IPS DF 6.9 (cell line): ENCODE measurements at regions not wholly inside any gene's neighbourhood (a gene's known extent, or its start where the extent isn't known, plus 50 kb on each side); places are given as distances from the start of the nearest gene placed in this dataset.
"Not testable (repeated sequence)": the region's sequence is repeated elsewhere in the genome, so short reads cannot be mapped to it uniquely, and the experiment has no call there.

ENCODE experiments used
- DNase-seq: peaks from one replicate; pipeline ENCODE4 v3.0.0-alpha.2; 2013; ENCODE audit warnings: low read depth, low spot score
- H3K27ac ChIP-seq: one replicate; pipeline ENCODE4 v1.5.1; 2013; ENCODE audit warnings: low read length, control low read depth
- H3K27me3 ChIP-seq: 2 replicates; pipeline ENCODE4 v1.6.1; 2013; ENCODE audit warnings: mild to moderate bottlenecking, low read length; ENCODE audit not compliant: control insufficient read depth, insufficient read depth
- H3K36me3 ChIP-seq: 2 replicates; pipeline ENCODE4 v1.6.1; 2013; ENCODE audit warnings: low read length; ENCODE audit not compliant: control insufficient read depth, insufficient read depth
- H3K4me1 ChIP-seq: 2 replicates; pipeline ENCODE4 v1.6.1; 2013; ENCODE audit warnings: low read length; ENCODE audit not compliant: control insufficient read depth, insufficient read depth
- H3K4me3 ChIP-seq: 2 replicates; pipeline ENCODE4 v1.5.1; 2013; ENCODE audit warnings: mild to moderate bottlenecking, low read length
- H3K9me3 ChIP-seq: 2 replicates; pipeline ENCODE4 v1.6.1; 2013; ENCODE audit warnings: low read length, inconsistent platforms; ENCODE audit not compliant: control insufficient read depth, insufficient read depth
- WGBS: extraction: QIAGEN DNeasy Blood & Tissue Kit; methylation state at CpG from one replicate; pipeline ENCODE4 v1.1.7; 2013; ENCODE audit warnings: mixed read lengths, missing lambda C conversion rate; ENCODE audit not compliant: insufficient read length, insufficient coverage; 5-methylcytosine and 5-hydroxymethylcytosine counted together

DNA sequence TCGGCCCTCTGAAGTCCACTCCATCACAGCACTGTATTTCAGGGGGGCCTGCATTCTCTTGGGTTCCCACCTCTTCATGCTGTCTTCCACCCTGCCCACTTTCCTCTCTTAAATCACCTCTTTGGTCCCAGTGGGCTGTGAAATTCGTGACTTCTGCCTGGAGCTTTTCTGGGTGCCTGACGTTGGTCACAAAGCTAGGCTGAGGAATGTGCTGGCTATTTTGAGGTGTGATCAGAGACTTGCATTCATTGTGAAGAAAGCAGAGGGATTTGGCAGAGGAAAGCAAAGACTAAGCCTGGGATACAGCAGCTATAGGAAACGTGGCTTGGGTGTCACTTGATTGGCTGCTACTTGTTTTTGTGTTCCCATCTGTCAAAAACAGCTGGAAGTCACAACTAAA is 202.5 kb downstream of the SATB1 start:
- no CpG with 5 or more reads among the region's 4 CpGs for WGBS
- Histone ChIP-seq H3K9me3 (no peaks in the 10 kb centered on the region), H3K4me1 (no peaks in the 10 kb centered on the region), H3K27me3 (no peaks in the 10 kb centered on the region), H3K36me3 (no peaks in the 10 kb centered on the region), H3K27ac (no peak overlapping the region), H3K4me3 (no peak overlapping the region)
- no peak for DNase-seq

DNA sequence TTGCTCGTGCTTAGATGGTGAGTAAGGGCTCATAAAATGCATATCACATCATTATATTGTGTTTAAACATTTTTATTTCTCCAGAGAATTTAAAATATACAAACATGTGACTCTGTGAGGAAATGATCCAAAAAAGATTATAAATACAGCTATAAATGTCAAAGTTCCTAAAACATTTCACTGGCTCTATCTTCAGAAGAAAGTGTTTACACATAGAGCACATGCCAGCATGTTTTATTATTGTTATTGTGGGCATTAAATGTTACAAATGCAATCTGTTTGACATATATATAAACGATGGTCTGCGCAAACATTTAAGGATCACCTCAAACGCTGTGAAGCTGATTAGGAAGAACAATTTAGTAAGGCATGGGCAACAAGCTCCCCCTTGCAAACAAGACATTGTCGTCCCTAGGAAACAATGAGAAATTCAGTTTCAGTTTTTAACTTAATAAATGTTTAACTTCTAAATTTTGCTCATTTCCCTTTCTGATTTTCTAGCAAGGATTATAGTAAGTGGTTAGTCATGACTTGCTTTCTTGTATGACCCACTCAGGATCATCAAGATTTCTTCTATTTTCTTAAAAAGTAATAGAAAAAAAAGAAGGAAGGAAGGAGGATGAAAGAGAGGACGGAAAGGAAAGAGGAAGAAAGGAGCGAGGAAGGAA is 207.5 kb downstream of the SATB1 start:
- Histone ChIP-seq H3K4me1 (no peaks in the 10 kb centered on the region), H3K9me3 (no peaks in the 10 kb centered on the region), H3K4me3 (no peak overlapping the region), H3K27ac (no peak overlapping the region), H3K27me3 (no peaks in the 10 kb centered on the region), H3K36me3 (no peaks in the 10 kb centered on the region)
- 95% methylated on average over 2 of the region's 7 CpGs for WGBS
- no peak for DNase-seq

DNA sequence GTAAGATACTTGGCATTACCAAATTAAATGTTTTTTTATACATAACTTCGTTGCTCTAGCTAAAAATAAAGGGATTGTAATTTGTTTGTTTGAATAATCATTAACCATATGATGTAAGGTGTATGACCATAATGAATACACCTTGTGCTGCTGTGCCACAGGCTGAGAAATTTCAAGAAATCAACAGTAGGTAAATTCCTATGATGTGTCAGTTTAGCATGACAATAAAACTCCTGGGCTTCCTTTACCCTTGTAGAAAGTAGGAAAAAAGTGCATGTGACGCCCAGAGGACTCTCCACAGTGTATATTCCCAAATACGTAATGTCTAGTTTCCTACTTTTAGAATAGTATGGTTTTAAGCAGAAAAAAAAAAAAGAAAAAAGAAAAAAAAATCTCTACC is 208.1 kb downstream of the SATB1 start:
- no peaks in the 10 kb centered on the region for H3K9me3 ChIP-seq
- no peaks in the 10 kb centered on the region for H3K27me3 ChIP-seq
- no peak overlapping the region for H3K4me3 ChIP-seq
- no CpG with 5 or more reads among the region's 3 CpGs for WGBS
- H3K27ac ChIP-seq: no peak overlapping the region
- no peak for DNase-seq
- H3K4me1 ChIP-seq: no peaks in the 10 kb centered on the region
- H3K36me3 ChIP-seq: no peaks in the 10 kb centered on the region

DNA sequence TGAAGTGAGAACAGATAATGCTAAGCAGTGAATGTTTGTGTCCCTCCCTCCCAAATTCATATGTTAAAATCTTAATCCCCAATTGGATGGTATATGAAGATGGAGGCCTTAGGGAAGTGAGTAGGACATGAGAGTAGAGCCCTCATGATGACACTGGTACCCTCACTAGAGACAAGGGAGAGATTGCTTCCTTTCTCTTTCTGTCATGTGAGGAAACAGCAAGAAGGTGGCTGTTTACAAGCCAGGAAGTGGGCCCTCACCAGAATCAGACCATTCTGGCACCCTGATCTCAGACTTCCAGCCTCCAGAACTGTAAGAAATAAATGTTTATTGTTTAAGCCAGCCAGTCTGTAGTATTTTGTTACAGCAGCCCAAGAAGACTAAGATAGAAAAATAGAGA is 209.5 kb downstream of the SATB1 start:
- Histone ChIP-seq H3K9me3 (no peaks in the 10 kb centered on the region), H3K36me3 (no peaks in the 10 kb centered on the region), H3K4me3 (no peak overlapping the region), H3K27me3 (no peaks in the 10 kb centered on the region), H3K4me1 (no peaks in the 10 kb centered on the region), H3K27ac (no peak overlapping the region)
- no peak for DNase-seq

DNA sequence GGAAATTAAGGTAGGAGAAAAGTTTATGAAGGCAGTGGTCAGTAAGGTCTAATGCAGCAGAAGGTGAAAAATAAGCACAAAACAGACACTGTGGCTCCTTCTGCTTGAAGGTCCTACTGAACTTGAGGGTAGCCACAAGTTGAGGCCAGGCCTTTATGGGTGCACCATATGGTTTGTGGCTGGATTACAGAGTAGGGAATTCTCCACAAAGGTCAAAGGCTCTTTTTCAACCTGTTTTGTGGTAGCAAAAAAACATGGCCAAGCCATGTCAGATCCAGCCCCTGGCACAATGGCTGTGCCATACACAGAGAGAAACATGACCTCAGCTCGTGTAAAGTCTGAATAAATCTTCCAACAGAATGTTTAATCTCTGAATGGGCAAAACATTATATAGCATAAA is 214.0 kb downstream of the SATB1 start:
- Histone ChIP-seq H3K9me3 (no peaks in the 10 kb centered on the region), H3K27me3 (no peaks in the 10 kb centered on the region), H3K4me3 (no peak overlapping the region), H3K36me3 (no peaks in the 10 kb centered on the region), H3K27ac (no peak overlapping the region), H3K4me1 (no peaks in the 10 kb centered on the region)
- no peak for DNase-seq
- no CpG with 5 or more reads among the region's 1 CpG for WGBS

DNA sequence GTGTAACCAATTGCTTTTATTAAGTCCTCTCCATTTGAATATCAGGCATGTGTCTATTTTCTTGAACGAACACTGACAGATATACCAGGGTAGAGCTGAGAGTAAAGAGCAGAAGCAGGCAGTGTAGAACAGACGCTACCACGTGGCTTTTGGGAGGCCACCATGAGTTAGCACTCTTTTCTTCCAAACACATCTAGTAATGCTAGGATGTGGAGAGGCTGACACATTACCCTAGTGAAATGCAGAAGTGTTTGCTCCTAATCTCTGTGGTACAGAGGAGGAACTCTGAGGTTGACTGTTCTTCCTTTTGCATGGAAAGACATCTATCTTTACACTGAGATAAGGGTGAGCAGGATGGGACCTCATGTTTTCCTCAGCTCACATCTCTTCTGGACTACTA is 216.3 kb downstream of the SATB1 start:
- H3K9me3 ChIP-seq: no peaks in the 10 kb centered on the region
- no CpG with 5 or more reads among the region's 3 CpGs for WGBS
- DNase-seq: no peak
- H3K4me3 ChIP-seq: no peak overlapping the region
- H3K27ac ChIP-seq: no peak overlapping the region
- H3K36me3 ChIP-seq: no peaks in the 10 kb centered on the region
- no peaks in the 10 kb centered on the region for H3K27me3 ChIP-seq
- no peaks in the 10 kb centered on the region for H3K4me1 ChIP-seq

DNA sequence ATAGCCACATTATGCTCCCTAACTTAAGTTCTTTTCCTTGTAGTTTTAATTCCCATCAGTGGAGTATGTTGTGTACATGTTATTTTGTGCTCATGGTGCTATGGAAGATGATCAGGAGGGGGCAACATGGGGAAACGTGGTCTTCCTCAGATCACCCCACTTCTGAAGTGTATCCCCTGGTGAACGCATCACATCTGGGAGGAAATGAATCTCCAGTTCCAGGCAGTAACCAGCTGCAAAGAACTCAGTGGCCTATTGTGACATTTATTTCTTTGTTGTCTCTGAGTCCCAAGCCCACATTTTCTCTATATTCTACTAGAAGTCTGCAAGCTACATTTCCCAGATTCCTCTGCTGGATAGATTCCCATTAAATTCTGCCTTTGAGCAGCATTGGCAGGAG is 217.0 kb downstream of the SATB1 start:
- H3K9me3 ChIP-seq: no peaks in the 10 kb centered on the region
- no peaks in the 10 kb centered on the region for H3K4me1 ChIP-seq
- H3K27me3 ChIP-seq: no peaks in the 10 kb centered on the region
- no CpG with 5 or more reads among the region's 2 CpGs for WGBS
- H3K4me3 ChIP-seq: no peak overlapping the region
- H3K27ac ChIP-seq: no peak overlapping the region
- H3K36me3 ChIP-seq: no peaks in the 10 kb centered on the region
- DNase-seq: no peak

DNA sequence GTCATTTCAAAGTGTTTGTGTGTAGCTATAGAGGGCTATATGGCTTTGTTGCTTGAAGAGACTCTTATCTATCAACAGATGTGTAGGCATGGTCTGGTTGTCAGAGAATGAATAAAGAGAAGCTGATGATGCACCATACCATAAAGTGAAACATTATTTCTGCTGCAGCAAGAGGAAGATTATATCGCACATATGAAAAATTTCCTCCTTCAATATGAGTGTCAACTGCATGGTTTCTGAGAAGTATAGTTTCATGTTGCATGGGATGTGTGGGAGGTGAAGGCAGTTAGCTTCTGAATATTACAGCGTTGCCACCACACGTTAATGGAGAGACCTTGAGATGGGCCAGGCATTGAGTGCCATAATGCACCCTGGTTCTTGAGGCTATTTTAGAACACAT is 217.9 kb downstream of the SATB1 start:
- no CpG with 5 or more reads among the region's 3 CpGs for WGBS
- Histone ChIP-seq H3K36me3 (no peaks in the 10 kb centered on the region), H3K4me3 (no peak overlapping the region), H3K27me3 (no peaks in the 10 kb centered on the region), H3K4me1 (no peaks in the 10 kb centered on the region), H3K9me3 (no peaks in the 10 kb centered on the region), H3K27ac (no peak overlapping the region)
- DNase-seq: no peak

DNA sequence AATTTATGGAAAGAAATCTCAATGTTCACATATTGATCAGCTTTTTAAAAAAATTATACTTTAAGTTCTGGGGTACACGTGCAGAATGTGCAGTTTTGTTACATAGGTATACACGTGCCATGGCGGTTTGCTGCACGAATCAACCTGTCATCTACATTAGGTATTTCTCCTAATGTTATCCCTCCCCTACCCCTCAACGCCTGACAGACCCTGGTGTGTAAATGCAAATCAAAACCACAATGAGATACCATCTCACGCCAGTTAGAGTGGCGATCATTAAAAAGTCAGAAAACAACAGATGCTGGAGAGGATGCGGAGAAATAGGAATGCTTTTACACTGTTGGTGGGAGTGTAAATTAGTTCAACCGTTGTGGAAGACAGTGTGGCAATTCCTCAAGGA is 219.4 kb downstream of the SATB1 start:
- not testable (repeated sequence) for H3K36me3 ChIP-seq, H3K4me1 ChIP-seq, DNase-seq, H3K9me3 ChIP-seq, H3K27ac ChIP-seq, H3K4me3 ChIP-seq, H3K27me3 ChIP-seq
- WGBS: no CpG with 5 or more reads among the region's 9 CpGs

DNA sequence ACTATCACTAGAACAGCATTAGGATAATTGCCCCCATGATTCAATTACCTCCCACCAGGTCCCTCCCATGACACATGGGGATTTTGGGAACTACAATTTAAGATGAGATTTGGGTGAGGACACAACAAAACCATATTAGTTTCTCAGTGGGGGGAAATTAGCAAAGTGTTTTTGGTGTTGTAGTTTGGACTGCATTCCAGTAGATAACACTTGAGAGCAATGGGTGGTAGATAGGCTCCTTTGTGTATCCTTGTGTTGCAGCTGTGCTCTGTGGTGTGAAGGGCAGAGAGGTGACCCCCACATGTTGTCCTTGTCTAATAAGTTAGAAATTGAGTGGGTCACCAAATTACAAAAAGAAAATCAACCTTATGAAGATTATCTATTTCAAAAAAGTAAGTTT is 223.8 kb downstream of the SATB1 start:
- no peak overlapping the region for H3K27ac ChIP-seq
- no peak for DNase-seq
- no peaks in the 10 kb centered on the region for H3K36me3 ChIP-seq
- H3K27me3 ChIP-seq: no peaks in the 10 kb centered on the region
- no peaks in the 10 kb centered on the region for H3K9me3 ChIP-seq
- H3K4me3 ChIP-seq: no peak overlapping the region
- no peaks in the 10 kb centered on the region for H3K4me1 ChIP-seq

DNA sequence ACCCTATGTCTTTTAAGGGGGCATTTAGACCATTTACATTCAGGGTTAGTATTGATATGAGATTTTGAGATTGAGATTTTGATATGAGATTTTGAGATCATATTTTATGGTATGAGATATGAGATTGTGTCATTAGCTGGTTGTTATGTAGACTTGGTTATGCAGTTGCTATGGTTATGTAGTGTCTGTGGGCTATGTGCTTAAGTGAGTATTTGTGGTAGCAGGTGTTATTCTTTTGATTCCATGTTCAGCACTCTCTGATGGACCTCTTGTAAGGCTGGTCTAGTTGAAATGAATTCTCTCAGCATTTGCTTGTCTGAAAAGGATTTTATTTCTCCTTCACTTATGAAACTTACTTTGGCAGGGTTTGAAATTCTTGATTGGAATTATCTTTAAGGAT is 225.4 kb downstream of the SATB1 start:
- no peaks in the 10 kb centered on the region for H3K27me3 ChIP-seq
- no peak overlapping the region for H3K27ac ChIP-seq
- no peaks in the 10 kb centered on the region for H3K36me3 ChIP-seq
- H3K4me1 ChIP-seq: no peaks in the 10 kb centered on the region
- H3K9me3 ChIP-seq: no peaks in the 10 kb centered on the region
- DNase-seq: no peak
- no peak overlapping the region for H3K4me3 ChIP-seq
